ENCODE measurements at regions not wholly inside any gene's neighbourhood (a gene's known extent, or its start where the extent isn't known, plus 50 kb on each side); places are given as distances from the start of the nearest gene placed in this dataset.

DNA sequence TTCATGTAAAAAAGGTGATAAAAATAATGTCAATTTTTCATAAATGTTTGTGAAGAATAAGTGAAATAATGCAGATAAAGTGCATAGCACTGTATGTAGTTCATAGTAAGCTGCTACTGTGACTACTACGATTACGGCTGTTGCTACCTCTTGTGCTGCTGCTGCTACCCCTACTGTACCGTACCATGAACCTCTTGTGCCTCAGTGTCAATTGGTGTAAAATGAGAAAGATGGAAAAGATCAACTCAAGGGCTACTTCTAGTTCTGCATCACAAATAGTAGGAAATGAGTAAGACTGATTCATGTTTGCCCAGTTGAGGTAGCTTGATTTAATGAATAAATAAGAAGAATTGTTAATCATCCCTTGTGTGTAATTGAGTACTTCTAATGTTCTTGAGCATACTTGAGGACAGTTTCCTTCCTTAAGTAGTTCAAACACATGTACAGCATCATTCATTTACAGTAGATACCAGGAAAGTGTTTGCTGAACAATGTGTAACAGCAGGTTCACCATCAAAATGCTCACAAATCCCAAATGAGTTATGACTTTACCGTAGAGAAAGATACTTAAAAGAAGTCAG lies 200.0 kb upstream of the ATP10B start:
- no peaks in the 10 kb centered on the region for H3K27me3 ChIP-seq (ENCODE audit: control insufficient read depth in 3 of 3, insufficient read depth in 3 of 3, low read length in 3 of 3)
- no peaks in the 10 kb centered on the region for H3K4me1 ChIP-seq (ENCODE audit: control insufficient read depth in 3 of 3, insufficient read depth in 3 of 3, low read length in 3 of 3)
- no peak overlapping the region for H3K27ac ChIP-seq (ENCODE audit: low read depth, low read length)
- H3K36me3 ChIP-seq (ENCODE audit: control insufficient read depth in 3 of 3, insufficient read depth in 3 of 3, low read length in 3 of 3) = no peaks in the 10 kb centered on the region
- no peaks in the 10 kb centered on the region for H3K9me3 ChIP-seq (ENCODE audit: control insufficient read depth in 3 of 3, low read length in 3 of 3)
- no peak overlapping the region for H3K9ac ChIP-seq (ENCODE audit: low read depth in 1 of 3, low read length in 3 of 3)
- no peak overlapping the region for H3K4me3 ChIP-seq (ENCODE audit: low read length in 3 of 3)

DNA sequence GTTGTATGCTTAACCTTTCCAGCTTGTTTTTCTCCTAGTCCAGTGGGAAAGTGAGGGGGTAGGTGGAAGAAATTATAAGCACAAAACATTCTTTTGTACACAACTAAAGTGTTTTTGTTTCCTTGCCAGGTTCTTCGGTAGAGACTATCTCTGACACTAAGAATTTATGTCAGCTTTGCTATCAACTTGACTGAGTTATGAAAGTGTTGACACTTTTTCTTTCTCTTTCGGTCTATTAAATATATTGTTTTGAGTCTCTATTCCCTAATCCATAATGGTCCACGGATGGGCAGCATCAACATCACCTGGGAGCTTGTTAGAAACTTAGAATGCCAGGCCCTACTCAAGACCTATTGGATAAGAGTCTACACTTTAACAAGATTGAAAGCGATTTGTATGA lies 195.0 kb upstream of the ATP10B start:
- no peak overlapping the region for H3K4me3 ChIP-seq (ENCODE audit: low read length in 3 of 3)
- H3K9ac ChIP-seq (ENCODE audit: low read depth in 1 of 3, low read length in 3 of 3) = no peak overlapping the region
- H3K4me1 ChIP-seq (ENCODE audit: control insufficient read depth in 3 of 3, insufficient read depth in 3 of 3, low read length in 3 of 3) = no peaks in the 10 kb centered on the region
- H3K27me3 ChIP-seq (ENCODE audit: control insufficient read depth in 3 of 3, insufficient read depth in 3 of 3, low read length in 3 of 3) = no peaks in the 10 kb centered on the region
- H3K27ac ChIP-seq (ENCODE audit: low read depth, low read length) = no peak overlapping the region
- no peaks in the 10 kb centered on the region for H3K36me3 ChIP-seq (ENCODE audit: control insufficient read depth in 3 of 3, insufficient read depth in 3 of 3, low read length in 3 of 3)
- peaks cover 0 to 3% (median 0%) of the 10 kb centered on the region in 3 donors for H3K9me3 ChIP-seq (ENCODE audit: control insufficient read depth in 3 of 3, low read length in 3 of 3)

DNA sequence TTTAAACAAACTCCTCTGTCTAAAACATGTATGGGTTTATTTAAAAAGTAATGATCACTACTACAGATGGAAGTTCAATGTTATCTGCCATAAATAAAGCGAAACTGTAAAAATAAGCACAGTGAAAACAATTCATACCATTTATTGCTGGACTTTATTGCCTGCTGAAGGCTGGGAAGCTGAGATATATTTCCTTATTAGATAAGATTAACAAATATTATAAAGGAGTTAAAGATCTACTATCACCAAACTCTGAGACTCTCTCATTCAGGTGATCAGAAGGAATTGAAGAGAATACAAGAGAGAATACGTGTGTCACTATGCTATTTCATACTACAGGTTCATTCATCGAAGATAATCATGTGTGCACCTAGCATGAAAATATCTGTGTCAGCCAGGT lies 190.9 kb upstream of the ATP10B start:
- Histone ChIP-seq H3K9me3 (ENCODE audit: control insufficient read depth in 3 of 3, low read length in 3 of 3) (peaks cover 0 to 3% (median 0%) of the 10 kb centered on the region in 3 donors), H3K36me3 (ENCODE audit: control insufficient read depth in 3 of 3, insufficient read depth in 3 of 3, low read length in 3 of 3) (no peaks in the 10 kb centered on the region), H3K27me3 (ENCODE audit: control insufficient read depth in 3 of 3, insufficient read depth in 3 of 3, low read length in 3 of 3) (no peaks in the 10 kb centered on the region), H3K9ac (ENCODE audit: low read depth in 1 of 3, low read length in 3 of 3) (no peak overlapping the region), H3K4me3 (ENCODE audit: low read length in 3 of 3) (no peak overlapping the region), H3K27ac (ENCODE audit: low read depth, low read length) (no peak overlapping the region), H3K4me1 (ENCODE audit: control insufficient read depth in 3 of 3, insufficient read depth in 3 of 3, low read length in 3 of 3) (no peaks in the 10 kb centered on the region)

DNA sequence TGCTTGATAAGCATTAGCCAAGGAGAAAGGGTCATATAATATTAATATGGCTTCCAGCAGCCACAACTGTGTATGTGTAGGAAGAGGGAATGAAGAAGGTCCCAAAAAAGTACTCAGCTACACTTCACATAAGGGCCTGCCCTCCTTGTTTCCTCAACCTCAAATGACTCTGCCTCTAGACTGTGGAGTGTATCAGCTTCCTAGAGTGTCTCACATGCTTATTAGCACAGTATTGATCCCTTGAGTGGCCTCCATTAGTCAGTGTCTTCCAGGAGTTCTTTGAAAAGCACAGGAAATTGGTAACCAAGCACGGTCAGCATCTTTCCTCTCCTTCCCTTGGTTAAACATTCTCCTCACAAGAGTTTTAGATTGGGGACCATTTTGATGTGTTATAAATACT lies 190.4 kb upstream of the ATP10B start:
- no peaks in the 10 kb centered on the region for H3K4me1 ChIP-seq (ENCODE audit: control insufficient read depth in 3 of 3, insufficient read depth in 3 of 3, low read length in 3 of 3)
- no peaks in the 10 kb centered on the region for H3K36me3 ChIP-seq (ENCODE audit: control insufficient read depth in 3 of 3, insufficient read depth in 3 of 3, low read length in 3 of 3)

DNA sequence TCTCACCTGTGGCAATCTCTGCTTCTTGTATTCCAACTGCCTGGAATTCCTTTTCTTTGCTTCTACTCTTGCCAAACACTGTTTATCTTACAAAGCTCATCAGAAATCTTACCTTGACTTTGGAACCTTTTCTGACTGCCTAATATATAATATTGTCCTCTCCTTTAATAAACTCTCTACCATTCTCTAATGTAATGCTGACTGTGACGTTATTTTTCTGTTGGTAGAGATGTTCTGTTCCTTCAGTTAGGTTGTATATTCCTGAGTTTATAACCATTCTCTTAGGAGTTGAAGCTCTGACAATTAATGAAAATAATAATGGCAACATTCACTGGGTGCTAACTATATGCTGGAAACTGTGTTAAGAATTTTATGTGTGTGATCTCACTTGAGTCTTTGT lies 188.8 kb upstream of the ATP10B start:
- no peaks in the 10 kb centered on the region for H3K4me1 ChIP-seq (ENCODE audit: control insufficient read depth in 3 of 3, insufficient read depth in 3 of 3, low read length in 3 of 3)
- no peak overlapping the region for H3K9ac ChIP-seq (ENCODE audit: low read depth in 1 of 3, low read length in 3 of 3)
- H3K36me3 ChIP-seq (ENCODE audit: control insufficient read depth in 3 of 3, insufficient read depth in 3 of 3, low read length in 3 of 3) = no peaks in the 10 kb centered on the region
- no peak overlapping the region for H3K4me3 ChIP-seq (ENCODE audit: low read length in 3 of 3)
- no peak overlapping the region for H3K27ac ChIP-seq (ENCODE audit: low read depth, low read length)
- H3K27me3 ChIP-seq (ENCODE audit: control insufficient read depth in 3 of 3, insufficient read depth in 3 of 3, low read length in 3 of 3) = no peaks in the 10 kb centered on the region
- peaks cover 0 to 3% (median 0%) of the 10 kb centered on the region in 3 donors for H3K9me3 ChIP-seq (ENCODE audit: control insufficient read depth in 3 of 3, low read length in 3 of 3)

More for the DNA sequence above, 190.4 kb upstream of the ATP10B start:
- Histone ChIP-seq H3K4me3 (ENCODE audit: low read length in 3 of 3) (no peak overlapping the region), H3K27ac (ENCODE audit: low read depth, low read length) (no peak overlapping the region), H3K9ac (ENCODE audit: low read depth in 1 of 3, low read length in 3 of 3) (no peak overlapping the region), H3K9me3 (ENCODE audit: control insufficient read depth in 3 of 3, low read length in 3 of 3) (peaks cover 0 to 3% (median 0%) of the 10 kb centered on the region in 3 donors), H3K27me3 (ENCODE audit: control insufficient read depth in 3 of 3, insufficient read depth in 3 of 3, low read length in 3 of 3) (no peaks in the 10 kb centered on the region)

DNA sequence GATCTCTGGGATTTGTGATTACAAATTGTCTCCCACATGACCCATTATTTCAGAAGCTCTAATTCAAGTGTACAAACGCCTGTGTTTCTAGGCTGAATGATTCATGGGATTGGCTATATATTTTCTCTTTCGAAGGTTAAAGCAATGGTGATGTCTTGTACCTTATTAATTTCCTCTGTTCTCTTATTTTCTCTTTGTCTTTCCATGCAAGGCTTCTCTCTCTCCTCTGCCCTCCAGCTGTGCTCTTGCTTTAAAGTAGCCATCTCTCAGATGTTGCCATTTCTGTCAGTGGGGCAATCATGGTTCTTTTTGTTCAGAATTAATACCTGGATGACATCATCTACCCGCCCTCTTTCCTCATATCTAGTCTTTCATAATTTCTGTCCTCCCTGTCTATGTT lies 184.3 kb upstream of the ATP10B start:
- Histone ChIP-seq H3K4me3 (ENCODE audit: low read length in 3 of 3) (no peak overlapping the region), H3K4me1 (ENCODE audit: control insufficient read depth in 3 of 3, insufficient read depth in 3 of 3, low read length in 3 of 3) (no peaks in the 10 kb centered on the region)

DNA sequence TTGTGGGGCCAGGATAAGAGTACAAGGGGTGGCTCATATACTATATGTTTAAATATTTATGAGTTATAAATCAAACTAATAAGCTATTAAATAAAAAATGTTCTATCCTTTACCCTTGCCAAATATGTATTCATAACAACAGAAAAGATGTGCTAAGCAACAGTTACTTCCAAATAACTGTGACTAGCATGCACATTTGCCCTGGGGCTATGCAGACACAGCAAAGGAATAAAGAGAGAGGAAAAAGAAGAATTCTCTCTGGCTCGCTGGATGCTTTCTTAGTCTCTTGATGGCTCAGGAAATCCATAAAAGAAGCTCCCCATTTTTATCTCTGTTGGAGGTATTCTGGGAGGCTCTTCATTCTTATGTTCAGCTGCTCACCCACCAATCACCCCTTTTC lies 182.4 kb upstream of the ATP10B start:
- H3K9ac ChIP-seq (ENCODE audit: low read depth in 1 of 3, low read length in 3 of 3) = no peak overlapping the region
- H3K9me3 ChIP-seq (ENCODE audit: control insufficient read depth in 3 of 3, low read length in 3 of 3) = no peaks in the 10 kb centered on the region
- no peaks in the 10 kb centered on the region for H3K27me3 ChIP-seq (ENCODE audit: control insufficient read depth in 3 of 3, insufficient read depth in 3 of 3, low read length in 3 of 3)
- H3K4me3 ChIP-seq (ENCODE audit: low read length in 3 of 3) = no peak overlapping the region
- H3K36me3 ChIP-seq (ENCODE audit: control insufficient read depth in 3 of 3, insufficient read depth in 3 of 3, low read length in 3 of 3) = no peaks in the 10 kb centered on the region
- no peaks in the 10 kb centered on the region for H3K4me1 ChIP-seq (ENCODE audit: control insufficient read depth in 3 of 3, insufficient read depth in 3 of 3, low read length in 3 of 3)
- no peak overlapping the region for H3K27ac ChIP-seq (ENCODE audit: low read depth, low read length)

More for the DNA sequence above, 184.3 kb upstream of the ATP10B start:
- H3K27me3 ChIP-seq (ENCODE audit: control insufficient read depth in 3 of 3, insufficient read depth in 3 of 3, low read length in 3 of 3) = no peaks in the 10 kb centered on the region
- H3K9me3 ChIP-seq (ENCODE audit: control insufficient read depth in 3 of 3, low read length in 3 of 3) = no peaks in the 10 kb centered on the region
- no peak overlapping the region for H3K27ac ChIP-seq (ENCODE audit: low read depth, low read length)
- no peaks in the 10 kb centered on the region for H3K36me3 ChIP-seq (ENCODE audit: control insufficient read depth in 3 of 3, insufficient read depth in 3 of 3, low read length in 3 of 3)
- H3K9ac ChIP-seq (ENCODE audit: low read depth in 1 of 3, low read length in 3 of 3) = no peak overlapping the region

DNA sequence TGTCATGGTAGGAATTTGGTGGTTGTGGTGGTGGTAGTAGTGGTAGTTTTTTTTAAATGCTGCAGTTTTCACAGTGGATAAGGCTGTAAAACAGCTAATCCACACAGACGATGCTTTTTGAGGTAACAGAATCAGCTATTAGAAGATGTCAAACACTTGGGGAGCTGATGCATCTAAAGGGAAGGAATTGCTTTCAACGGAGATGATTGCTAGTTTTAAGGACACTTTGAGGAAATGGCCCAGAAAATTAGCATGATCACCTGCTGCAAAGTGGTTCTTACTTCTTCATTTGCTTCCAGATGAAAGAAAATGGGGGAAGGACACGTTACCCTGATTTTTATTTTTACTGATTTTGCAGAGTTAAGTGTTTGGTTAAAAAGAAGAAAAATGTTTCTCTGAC lies 178.2 kb upstream of the ATP10B start:
- H3K9me3 ChIP-seq (ENCODE audit: control insufficient read depth in 3 of 3, low read length in 3 of 3) = no peaks in the 10 kb centered on the region
- no peak overlapping the region for H3K27ac ChIP-seq (ENCODE audit: low read depth, low read length)
- H3K4me1 ChIP-seq (ENCODE audit: control insufficient read depth in 3 of 3, insufficient read depth in 3 of 3, low read length in 3 of 3) = peaks cover 0 to 3% (median 0%) of the 10 kb centered on the region in 3 donors
- H3K27me3 ChIP-seq (ENCODE audit: control insufficient read depth in 3 of 3, insufficient read depth in 3 of 3, low read length in 3 of 3) = no peaks in the 10 kb centered on the region
- H3K9ac ChIP-seq (ENCODE audit: low read depth in 1 of 3, low read length in 3 of 3) = no peak overlapping the region
- H3K36me3 ChIP-seq (ENCODE audit: control insufficient read depth in 3 of 3, insufficient read depth in 3 of 3, low read length in 3 of 3) = no peaks in the 10 kb centered on the region
- no peak overlapping the region for H3K4me3 ChIP-seq (ENCODE audit: low read length in 3 of 3)

DNA sequence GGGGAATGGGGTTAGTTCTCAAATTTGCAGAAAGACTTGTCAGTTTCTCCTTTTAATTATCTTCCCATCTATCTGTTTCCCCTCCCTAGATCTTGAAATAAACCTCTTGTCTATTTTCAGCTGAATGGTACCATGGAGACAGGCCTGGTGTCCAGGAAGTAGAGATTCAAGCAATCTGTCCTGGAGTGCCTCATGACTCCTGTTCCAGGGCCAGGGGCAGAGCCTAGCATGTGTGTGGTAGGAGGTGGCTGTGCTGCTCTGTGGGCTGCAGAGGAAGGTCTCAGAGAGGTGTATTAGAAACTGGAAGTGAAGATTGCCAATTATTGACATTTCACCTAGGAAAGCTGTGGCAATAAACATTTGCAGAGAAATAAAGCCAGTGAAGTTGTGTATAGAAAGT lies 175.8 kb upstream of the ATP10B start:
- Histone ChIP-seq H3K9ac (ENCODE audit: low read depth in 1 of 3, low read length in 3 of 3) (no peak overlapping the region), H3K4me3 (ENCODE audit: low read length in 3 of 3) (no peak overlapping the region), H3K4me1 (ENCODE audit: control insufficient read depth in 3 of 3, insufficient read depth in 3 of 3, low read length in 3 of 3) (peaks cover 0 to 3% (median 0%) of the 10 kb centered on the region in 3 donors), H3K27me3 (ENCODE audit: control insufficient read depth in 3 of 3, insufficient read depth in 3 of 3, low read length in 3 of 3) (no peaks in the 10 kb centered on the region), H3K9me3 (ENCODE audit: control insufficient read depth in 3 of 3, low read length in 3 of 3) (no peaks in the 10 kb centered on the region), H3K36me3 (ENCODE audit: control insufficient read depth in 3 of 3, insufficient read depth in 3 of 3, low read length in 3 of 3) (no peaks in the 10 kb centered on the region), H3K27ac (ENCODE audit: low read depth, low read length) (no peak overlapping the region)

DNA sequence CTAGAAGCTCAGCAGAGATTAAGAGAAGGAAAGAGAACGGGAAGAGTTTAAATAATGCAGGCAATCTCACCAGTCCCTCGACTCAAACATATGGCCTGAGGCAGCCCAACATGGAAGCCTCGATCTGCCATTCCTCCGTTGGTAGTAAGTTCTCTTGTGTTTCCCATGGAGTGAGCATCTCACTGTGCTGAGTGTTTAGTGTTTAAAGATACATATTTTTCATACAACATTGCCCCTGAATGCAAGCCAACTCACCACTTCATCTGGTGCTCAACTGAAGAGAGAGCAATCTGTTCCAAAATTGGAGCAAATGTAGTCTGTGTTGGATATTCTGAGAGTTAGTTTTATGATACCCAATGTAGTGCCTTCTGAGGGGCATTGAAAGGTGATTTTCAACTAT lies 171.5 kb upstream of the ATP10B start:
- Histone ChIP-seq H3K27ac (ENCODE audit: low read depth, low read length) (no peak overlapping the region), H3K4me3 (ENCODE audit: low read length in 3 of 3) (no peak overlapping the region), H3K27me3 (ENCODE audit: control insufficient read depth in 3 of 3, insufficient read depth in 3 of 3, low read length in 3 of 3) (no peaks in the 10 kb centered on the region), H3K9ac (ENCODE audit: low read depth in 1 of 3, low read length in 3 of 3) (no peak overlapping the region), H3K4me1 (ENCODE audit: control insufficient read depth in 3 of 3, insufficient read depth in 3 of 3, low read length in 3 of 3) (peaks cover 0 to 3% (median 0%) of the 10 kb centered on the region in 3 donors), H3K36me3 (ENCODE audit: control insufficient read depth in 3 of 3, insufficient read depth in 3 of 3, low read length in 3 of 3) (no peaks in the 10 kb centered on the region), H3K9me3 (ENCODE audit: control insufficient read depth in 3 of 3, low read length in 3 of 3) (no peaks in the 10 kb centered on the region)
